Thyroid gland (tissue), 4 donors: ENCODE measurements at regions not wholly inside any gene's neighbourhood (a gene's known extent, or its start where the extent isn't known, plus 50 kb on each side); places are given as distances from the start of the nearest gene placed in this dataset.

Experiments
- DNase-seq, 2 donors: peaks; one replicate each; pipeline ENCODE4 v3.0.0-alpha.2; 2019
- H3K27ac ChIP-seq, 3 donors: fragments of 200-600 bp; sonication (generic); 1 replicate in 2 of 3; 2 replicates in 1 of 3; pipeline ENCODE4 v1.5.1; 2016 to 2019; ENCODE audit warnings: mild to moderate bottlenecking in 1 of 3, moderate library complexity in 1 of 3
- H3K27me3 ChIP-seq: fragments of 200-600 bp; sonication (generic); one replicate; pipeline ENCODE4 v1.5.1; 2019
- H3K36me3 ChIP-seq, 2 donors: fragments of 200-600 bp; sonication (generic); one replicate each; pipeline ENCODE4 v1.5.1; 2016 to 2019
- H3K4me1 ChIP-seq, 2 donors: fragments of 200-600 bp; sonication (generic); one replicate each; pipeline ENCODE4 v1.5.1; 2017 to 2019
- H3K4me3 ChIP-seq, 3 donors: fragments of 200-600 bp; sonication (generic); replicated peaks in 1 of 3; 1 replicate in 2 of 3; 2 replicates in 1 of 3; pipeline ENCODE4 v1.5.1; 2016; ENCODE audit warnings: mild to moderate bottlenecking in 1 of 3
- H3K9me3 ChIP-seq: fragments of 200-600 bp; sonication (generic); one replicate; pipeline ENCODE4 v1.5.1; 2017
- CTCF ChIP-seq, 6 experiments: fragments of 200-600 bp in 3 of 6; fragments of 450-650 bp in 3 of 6; sonication (generic) in 3 of 6; IDR thresholded peaks; one replicate each; pipeline ENCODE4 v1.5.1; 2016 to 2019; ENCODE audit warnings: antibody characterized with exemption in 6 of 6, mild to moderate bottlenecking in 2 of 6, inconsistent platforms in 1 of 6, moderate library complexity in 1 of 6
- POLR2A ChIP-seq, 2 donors: fragments of 450-650 bp; IDR thresholded peaks; one replicate each; pipeline ENCODE4 v1.6.1; 2017; ENCODE audit warnings: antibody characterized with exemption in 2 of 2, mild to moderate bottlenecking in 2 of 2, moderate library complexity in 1 of 2
- WGBS, 2 donors: methylation state at CpG; one replicate each; pipeline ENCODE4 v1.1.5; 2017; 5-methylcytosine and 5-hydroxymethylcytosine counted together
- intact Hi-C: fragments of 100-400 bp; cut with DNase I; formaldehyde crosslinking; loops from one replicate; pipeline ENCODE4 v1.15.1; 2023

GRCh38 chr4:112061207-112061817 is 83.9 kb upstream of the FAM241A start:
- intact Hi-C loops, result no loop called here
- no peaks in the 10 kb centered on the region for H3K27me3 ChIP-seq
- no peaks in the 10 kb centered on the region for H3K36me3 ChIP-seq
- no peaks in the 10 kb centered on the region for H3K4me1 ChIP-seq
- WGBS, 2 donors, result 40 to 45% methylated on average over 2 of the region's 2 CpGs
- H3K27ac ChIP-seq, result no peak overlapping the region
- H3K4me3 ChIP-seq, result no peak overlapping the region
- DNase-seq, result no peak
- H3K9me3 ChIP-seq, result no peaks in the 10 kb centered on the region
- TF ChIP-seq POLR2A (IDR thresholded peaks at IDR 0.05) (no peak), CTCF (IDR thresholded peaks at IDR 0.05) (no peak)

- TF ChIP-seq POLR2A (IDR thresholded peaks at IDR 0.05) (no peak), CTCF (IDR thresholded peaks at IDR 0.05) (no peak)
- Histone ChIP-seq H3K27ac (no peak overlapping the region), H3K36me3 (no peaks in the 10 kb centered on the region), H3K4me1 (no peaks in the 10 kb centered on the region), H3K9me3 (no peaks in the 10 kb centered on the region), H3K4me3 (no peak overlapping the region), H3K27me3 (no peaks in the 10 kb centered on the region)
- no peak for DNase-seq
- intact Hi-C loops, result no loop called here
- WGBS, 2 donors, result 93 to 94% methylated on average over 1 of the region's 1 CpG
Measured at GRCh38 chr4:112063260-112063659, 82.0 kb upstream of the FAM241A start.

GRCh38 chr4:112069110-112069509 is 76.1 kb upstream of the FAM241A start:
- WGBS, 2 donors, result 89 to 94% methylated on average over 2 of the region's 2 CpGs
- no peaks in the 10 kb centered on the region for H3K27me3 ChIP-seq
- intact Hi-C loops, result no loop called here
- DNase-seq, result no peak
- no peak overlapping the region for H3K27ac ChIP-seq
- no peaks in the 10 kb centered on the region for H3K4me1 ChIP-seq
- no peaks in the 10 kb centered on the region for H3K36me3 ChIP-seq
- TF ChIP-seq POLR2A (IDR thresholded peaks at IDR 0.05), result no peak
- no peak for TF ChIP-seq CTCF (IDR thresholded peaks at IDR 0.05)
- H3K4me3 ChIP-seq, result no peak overlapping the region
- H3K9me3 ChIP-seq, result no peaks in the 10 kb centered on the region

GRCh38 chr4:112073181-112073580 is 72.1 kb upstream of the FAM241A start:
- intact Hi-C loops, result no loop called here
- TF ChIP-seq CTCF (IDR thresholded peaks at IDR 0.05) (no peak), POLR2A (IDR thresholded peaks at IDR 0.05) (no peak)
- no peaks in the 10 kb centered on the region for H3K4me1 ChIP-seq
- H3K9me3 ChIP-seq, result no peaks in the 10 kb centered on the region
- H3K36me3 ChIP-seq, result no peaks in the 10 kb centered on the region
- DNase-seq, result no peak
- no peak overlapping the region for H3K27ac ChIP-seq
- H3K4me3 ChIP-seq, result no peak overlapping the region
- no peaks in the 10 kb centered on the region for H3K27me3 ChIP-seq
- 86 to 87% methylated on average over 6 of the region's 6 CpGs for WGBS, 2 donors

GRCh38 chr4:112075129-112075753 is 70.0 kb upstream of the FAM241A start:
- H3K4me1 ChIP-seq, result no peaks in the 10 kb centered on the region
- H3K27me3 ChIP-seq, result no peaks in the 10 kb centered on the region
- no peak overlapping the region for H3K27ac ChIP-seq
- no peaks in the 10 kb centered on the region for H3K9me3 ChIP-seq
- H3K36me3 ChIP-seq, result no peaks in the 10 kb centered on the region
- H3K4me3 ChIP-seq, result no peak overlapping the region
- no peak for DNase-seq
- WGBS, 2 donors, result 47 to 51% methylated on average over 4 of the region's 4 CpGs
- TF ChIP-seq POLR2A (IDR thresholded peaks at IDR 0.05) (no peak), CTCF (IDR thresholded peaks at IDR 0.05) (peak in 4 of 6 experiments; percentile 35 to 63 (median 38))
- intact Hi-C loops, result no loop called here
